ENCODE measurements at regions not wholly inside any gene's neighbourhood (a gene's known extent, or its start where the extent isn't known, plus 50 kb on each side); places are given as distances from the start of the nearest gene placed in this dataset.

GRCh38 chr6:95071464-95071863 lies 505.9 kb upstream of the MANEA start:
- Histone ChIP-seq H3K4me3 (ENCODE audit: low read depth, low read length) (no peak overlapping the region), H3K27me3 (no peaks in the 10 kb centered on the region), H3K9me3 (no peaks in the 10 kb centered on the region), H3K4me1 (no peaks in the 10 kb centered on the region), H3K36me3 (no peaks in the 10 kb centered on the region)
- TF ChIP-seq CTCF (IDR thresholded peaks at IDR 0.05; ENCODE audit: low read depth, low read length): no peak
- DNase-seq: no peak

GRCh38 chr6:95078457-95078856 lies 498.9 kb upstream of the MANEA start:
- H3K4me1 ChIP-seq: no peaks in the 10 kb centered on the region
- H3K9me3 ChIP-seq: no peaks in the 10 kb centered on the region
- no peak for DNase-seq
- H3K36me3 ChIP-seq: no peaks in the 10 kb centered on the region
- no peaks in the 10 kb centered on the region for H3K27me3 ChIP-seq
- no peak overlapping the region for H3K4me3 ChIP-seq (ENCODE audit: low read depth, low read length)
- TF ChIP-seq CTCF (IDR thresholded peaks at IDR 0.05; ENCODE audit: low read depth, low read length): no peak

GRCh38 chr6:95081231-95081630 lies 496.1 kb upstream of the MANEA start:
- DNase-seq: no peak
- Histone ChIP-seq H3K27me3 (no peaks in the 10 kb centered on the region), H3K4me3 (ENCODE audit: low read depth, low read length) (no peak overlapping the region), H3K4me1 (no peaks in the 10 kb centered on the region), H3K36me3 (no peaks in the 10 kb centered on the region), H3K9me3 (no peaks in the 10 kb centered on the region)
- TF ChIP-seq CTCF (IDR thresholded peaks at IDR 0.05; ENCODE audit: low read depth, low read length): no peak

GRCh38 chr6:95081949-95082348 lies 495.4 kb upstream of the MANEA start:
- no peak for TF ChIP-seq CTCF (IDR thresholded peaks at IDR 0.05; ENCODE audit: low read depth, low read length)
- Histone ChIP-seq H3K4me3 (ENCODE audit: low read depth, low read length) (no peak overlapping the region), H3K36me3 (no peaks in the 10 kb centered on the region), H3K4me1 (no peaks in the 10 kb centered on the region), H3K9me3 (no peaks in the 10 kb centered on the region), H3K27me3 (no peaks in the 10 kb centered on the region)
- no peak for DNase-seq

- DNase-seq: no peak
- H3K27me3 ChIP-seq: no peaks in the 10 kb centered on the region
- H3K36me3 ChIP-seq: no peaks in the 10 kb centered on the region
- H3K9me3 ChIP-seq: no peaks in the 10 kb centered on the region
- H3K4me1 ChIP-seq: no peaks in the 10 kb centered on the region; the same call in 1 of the 2 replicates
- no peak for TF ChIP-seq CTCF (IDR thresholded peaks at IDR 0.05; ENCODE audit: low read depth, low read length)
- H3K4me3 ChIP-seq (ENCODE audit: low read depth, low read length): no peak overlapping the region
Observed at GRCh38 chr6:95083506-95083905, 493.8 kb upstream of the MANEA start.

GRCh38 chr6:95084867-95085266 lies 492.5 kb upstream of the MANEA start:
- no peaks in the 10 kb centered on the region for H3K27me3 ChIP-seq
- no peak overlapping the region for H3K4me3 ChIP-seq (ENCODE audit: low read depth, low read length)
- no peaks in the 10 kb centered on the region; the same call in 1 of the 2 replicates for H3K4me1 ChIP-seq
- no peak for TF ChIP-seq CTCF (IDR thresholded peaks at IDR 0.05; ENCODE audit: low read depth, low read length)
- no peaks in the 10 kb centered on the region for H3K36me3 ChIP-seq
- DNase-seq: no peak
- no peaks in the 10 kb centered on the region for H3K9me3 ChIP-seq

Data from BE2C (cell line).